ENCODE measurements at regions not wholly inside any gene's neighbourhood (a gene's known extent, or its start where the extent isn't known, plus 50 kb on each side); places are given as distances from the start of the nearest gene placed in this dataset.

DNA sequence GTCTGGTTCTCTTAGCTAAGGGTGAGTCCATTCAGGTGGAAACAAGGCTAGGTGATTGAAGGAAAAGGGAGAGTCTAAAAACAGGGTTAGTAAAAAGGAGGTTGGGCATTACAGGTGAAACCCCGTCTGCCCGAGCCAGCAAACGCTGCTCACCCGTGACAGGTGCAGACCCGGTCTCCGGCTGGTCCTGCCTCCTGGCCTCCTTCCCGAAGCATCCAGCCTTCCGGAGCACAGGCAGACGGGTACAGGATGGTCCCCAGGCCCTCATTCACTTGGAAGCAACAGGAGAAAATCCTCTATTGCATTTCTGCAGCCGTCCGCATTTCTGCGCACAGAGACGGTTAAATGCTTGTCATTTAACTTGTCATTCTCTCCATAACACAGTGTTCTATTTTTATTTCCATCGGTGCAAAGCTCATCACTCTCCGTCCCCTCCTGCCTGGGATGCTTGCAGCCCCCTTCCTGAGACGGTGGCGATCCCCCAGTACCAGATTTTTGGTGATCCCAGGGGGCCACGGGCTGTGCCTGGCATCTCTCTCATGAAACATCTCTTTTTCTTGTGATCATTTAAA lies 90.8 kb upstream of the PPP2R3B start:
- Histone ChIP-seq H3K36me3 (no peaks in the 10 kb centered on the region), H3K27ac (no peak overlapping the region), H3K4me3 (no peak overlapping the region), H3K27me3 (no peaks in the 10 kb centered on the region), H3K9me3 (peaks cover 0 to 3% (median 0%) of the 10 kb centered on the region in 12 donors), H3K4me1 (no peaks in the 10 kb centered on the region)
- intact Hi-C loops (cut with DNase I): no loop called here
- TF ChIP-seq, protein P1, sequence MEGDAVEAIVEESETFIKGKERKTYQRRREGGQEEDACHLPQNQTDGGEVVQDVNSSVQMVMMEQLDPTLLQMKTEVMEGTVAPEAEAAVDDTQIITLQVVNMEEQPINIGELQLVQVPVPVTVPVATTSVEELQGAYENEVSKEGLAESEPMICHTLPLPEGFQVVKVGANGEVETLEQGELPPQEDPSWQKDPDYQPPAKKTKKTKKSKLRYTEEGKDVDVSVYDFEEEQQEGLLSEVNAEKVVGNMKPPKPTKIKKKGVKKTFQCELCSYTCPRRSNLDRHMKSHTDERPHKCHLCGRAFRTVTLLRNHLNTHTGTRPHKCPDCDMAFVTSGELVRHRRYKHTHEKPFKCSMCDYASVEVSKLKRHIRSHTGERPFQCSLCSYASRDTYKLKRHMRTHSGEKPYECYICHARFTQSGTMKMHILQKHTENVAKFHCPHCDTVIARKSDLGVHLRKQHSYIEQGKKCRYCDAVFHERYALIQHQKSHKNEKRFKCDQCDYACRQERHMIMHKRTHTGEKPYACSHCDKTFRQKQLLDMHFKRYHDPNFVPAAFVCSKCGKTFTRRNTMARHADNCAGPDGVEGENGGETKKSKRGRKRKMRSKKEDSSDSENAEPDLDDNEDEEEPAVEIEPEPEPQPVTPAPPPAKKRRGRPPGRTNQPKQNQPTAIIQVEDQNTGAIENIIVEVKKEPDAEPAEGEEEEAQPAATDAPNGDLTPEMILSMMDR (IDR thresholded peaks at IDR 0.05): no peak
- TF ChIP-seq POLR2A (IDR thresholded peaks at IDR 0.05): no peak
- DNase-seq: no peak
- no peak for ATAC-seq
- WGBS, 4 donors: 69 to 72% (median 70%) methylated on average over 18 of the region's 18 CpGs

DNA sequence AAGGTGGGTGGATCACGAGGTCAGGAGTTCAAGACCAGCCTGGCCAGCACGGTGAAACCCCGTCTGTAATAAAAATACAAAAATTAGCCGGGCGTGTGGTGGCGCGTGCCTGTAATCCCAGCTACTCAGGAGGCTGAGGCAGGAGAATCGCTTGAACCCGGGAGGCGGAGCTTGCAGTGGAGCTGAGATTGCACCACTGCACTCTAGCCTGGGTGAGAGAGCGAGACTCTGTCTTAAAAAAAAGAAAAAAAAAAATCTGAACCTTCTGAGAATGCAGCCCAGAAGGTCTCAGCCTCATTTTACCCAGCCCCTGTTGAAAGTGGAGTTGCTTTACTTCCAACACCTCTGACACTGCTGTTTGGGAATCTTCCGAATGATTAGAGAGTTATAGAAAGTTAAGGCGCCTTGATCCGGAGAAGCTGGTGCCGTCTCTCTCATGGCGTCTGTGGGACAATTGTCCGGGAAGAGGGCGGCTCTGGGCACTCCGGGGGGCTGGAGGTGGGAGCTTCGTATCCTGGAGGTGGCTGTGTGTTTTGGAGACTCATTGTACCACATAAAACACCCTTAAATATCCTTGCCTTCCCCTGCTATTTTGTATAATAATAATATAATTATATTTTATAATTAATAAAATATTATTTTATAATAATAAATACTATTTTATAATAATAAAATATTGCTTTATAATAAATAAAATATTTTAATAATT lies 92.7 kb upstream of the PPP2R3B start:
- ATAC-seq (no peak), DNase-seq (no peak)
- Histone ChIP-seq H3K27ac (no peak overlapping the region), H3K27me3 (no peaks in the 10 kb centered on the region), H3K36me3 (no peaks in the 10 kb centered on the region), H3K9me3 (no peaks in the 10 kb centered on the region), H3K4me1 (no peaks in the 10 kb centered on the region), H3K4me3 (no peak overlapping the region)
- 89 to 94% (median 91%) methylated on average over 20 of the region's 20 CpGs for WGBS, 4 donors
- intact Hi-C loops (cut with DNase I): no loop called here
- no peak for TF ChIP-seq POLR2A (IDR thresholded peaks at IDR 0.05)
- TF ChIP-seq, protein P1 (IDR thresholded peaks at IDR 0.05): no peak

DNA sequence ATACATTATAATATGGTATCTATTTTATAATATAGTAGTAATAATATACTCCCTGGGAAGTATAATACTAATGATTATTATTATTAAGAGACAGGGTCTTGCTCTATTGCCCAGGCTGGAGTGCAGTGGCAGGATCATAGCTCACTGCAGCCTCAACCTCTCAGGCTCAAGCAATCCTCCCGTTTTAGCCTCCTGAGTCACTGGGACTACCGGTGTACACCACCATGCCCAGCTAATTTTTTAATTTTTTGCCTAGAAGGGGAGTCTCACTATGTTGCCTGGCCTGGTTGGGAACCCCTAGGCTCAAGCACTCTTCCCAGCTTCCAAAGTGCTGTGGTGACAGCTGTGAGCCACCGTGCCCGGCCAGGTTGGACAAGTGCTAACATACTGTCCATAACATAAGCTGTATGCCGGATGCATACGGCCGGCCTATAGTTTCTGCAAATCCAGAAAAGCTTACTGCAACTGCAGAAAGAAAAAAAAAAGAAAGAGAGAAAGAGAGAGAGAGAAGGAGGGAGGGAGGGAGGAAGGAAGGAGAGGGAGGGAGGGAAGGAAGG lies 94.2 kb upstream of the PPP2R3B start:
- WGBS, 4 donors: 93 to 95% (median 94%) methylated on average over 7 of the region's 7 CpGs

DNA sequence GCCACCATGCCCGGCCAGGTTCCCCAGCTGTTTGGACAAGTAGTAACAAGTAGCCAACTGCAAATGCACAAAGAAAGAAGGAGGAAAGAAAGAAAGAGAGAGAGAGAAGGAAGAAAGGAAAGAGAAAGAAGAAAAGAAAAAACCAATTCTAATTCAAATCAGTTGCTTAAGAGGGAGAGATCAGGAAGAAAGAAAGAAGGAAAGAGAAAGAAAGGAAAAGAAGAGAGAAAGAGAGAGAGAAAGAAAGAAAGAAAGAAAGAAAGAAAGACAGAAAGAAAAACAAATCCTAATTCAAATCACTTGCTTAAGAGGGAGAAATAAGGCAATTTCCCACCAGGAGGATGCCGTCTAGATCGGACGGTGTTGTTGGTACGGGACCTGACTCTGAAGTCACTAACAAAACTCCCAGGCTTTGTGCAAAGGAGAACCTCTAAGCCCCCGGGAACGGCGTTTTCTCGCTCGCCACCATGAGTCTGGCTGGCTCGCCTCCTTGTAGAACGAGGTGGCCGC lies 95.5 kb upstream of the PPP2R3B start:
- Histone ChIP-seq H3K4me1 (no peaks in the 10 kb centered on the region), H3K4me3 (no peak overlapping the region), H3K9me3 (peaks cover 0 to 12% (median 0%) of the 10 kb centered on the region in 12 donors), H3K27ac (no peak overlapping the region), H3K27me3 (no peaks in the 10 kb centered on the region), H3K36me3 (no peaks in the 10 kb centered on the region)
- no peak for DNase-seq
- 56 to 77% (median 69%) methylated on average over 13 of the region's 13 CpGs for WGBS, 4 donors
- TF ChIP-seq, protein P1 (IDR thresholded peaks at IDR 0.05): no peak
- no peak for TF ChIP-seq POLR2A (IDR thresholded peaks at IDR 0.05)
- intact Hi-C loops (cut with DNase I): no loop called here
- ATAC-seq: no peak

More for the DNA sequence above, 94.2 kb upstream of the PPP2R3B start:
- Histone ChIP-seq H3K4me3 (no peak overlapping the region), H3K9me3 (peaks cover 0 to 5% (median 0%) of the 10 kb centered on the region in 12 donors), H3K36me3 (no peaks in the 10 kb centered on the region), H3K27ac (no peak overlapping the region), H3K4me1 (no peaks in the 10 kb centered on the region), H3K27me3 (no peaks in the 10 kb centered on the region)
- no peak for ATAC-seq
- DNase-seq: no peak
- intact Hi-C loops (cut with DNase I): no loop called here
- TF ChIP-seq POLR2A (IDR thresholded peaks at IDR 0.05): no peak
- TF ChIP-seq, protein P1 (IDR thresholded peaks at IDR 0.05): no peak
